K562 (cell line): ENCODE measurements at regions not wholly inside any gene's neighbourhood (a gene's known extent, or its start where the extent isn't known, plus 50 kb on each side); places are given as distances from the start of the nearest gene placed in this dataset.

Source experiments
- ATAC-seq: fragments of 200-7000 bp; cut with Tn5 transposase; 3 replicates; pipeline ENCODE4 v1.9.1; 2020; ENCODE audit warnings: moderate library complexity
- BruUV-seq: library from RNA; stranded (reverse); fragments of 400-500 nt; replicated peaks from 2 replicates; lab custom pipeline; 2021; lab: Mats Ljungman, UMichigan
- CTCF ChIA-PET: fragments of 300-600 bp; formaldehyde crosslinking; extraction: SDS; loops from one replicate; lab custom pipeline; 2021; ENCODE audit warnings: low intra/inter-chr PET ratio; lab: Yijun Ruan, JAX
- POLR2A ChIA-PET: fragments of 300-600, 350-650 bp; sonication (Branson Sonifier 250); formaldehyde crosslinking; extraction: SDS; loops from one replicate; lab custom pipeline; 2021; ENCODE audit warnings: antibody characterized with exemption, inconsistent platforms; lab: Yijun Ruan, JAX
- DNase-seq, 4 experiments: peaks; one replicate each; pipeline versions ENCODE4 v3.0.0 to v3.0.0-alpha.2; 2011 to 2018; ENCODE audit warnings: low spot score in 3 of 4, mixed read lengths in 3 of 4; ENCODE audit errors: extremely low read depth in 1 of 4
- FAIRE-seq: peaks from 2 replicates; lab custom pipeline; 2011; peaks lifted over from hg19 to GRCh38; lab: Jason Lieb, UNC
- H2AFZ ChIP-seq: 2 replicates; pipeline ENCODE4 v1.6.0; 2011; ENCODE audit warnings: low read depth, low read length, control low read depth, inconsistent platforms
- H3K27ac ChIP-seq: fragments of 200-600 bp; 3 replicates; pipeline ENCODE4 v1.8.0; 2011; ENCODE audit warnings: low read depth, mild to moderate bottlenecking, control low read depth, inconsistent platforms, low read length, moderate library complexity, mixed read lengths; ENCODE audit errors: extremely low read depth
- H3K27me3 ChIP-seq, 2 experiments: fragments of 300-600 bp in 1 of 2; 2 replicates in 1 of 2; 3 replicates in 1 of 2; pipeline versions ENCODE4 v1.6.0 to v1.8.0; 2011; ENCODE audit warnings: inconsistent platforms in 2 of 2, low read length in 2 of 2, mild to moderate bottlenecking in 1 of 2, mixed read lengths in 1 of 2, moderate library complexity in 1 of 2; ENCODE audit not compliant: control insufficient read depth in 2 of 2, insufficient read depth in 2 of 2
- H3K36me3 ChIP-seq: fragments of 300-600 bp; 3 replicates; pipeline ENCODE4 v1.8.0; 2011; ENCODE audit warnings: mild to moderate bottlenecking, low read length, inconsistent platforms; ENCODE audit not compliant: control insufficient read depth, insufficient read depth
- H3K4me1 ChIP-seq, 2 experiments: fragments of 200-600 bp in 1 of 2; replicated peaks in 1 of 2; 2 replicates in 1 of 2; 3 replicates in 1 of 2; pipeline versions ENCODE4 v1.5.1 to v1.8.0; 2011; ENCODE audit warnings: inconsistent platforms in 2 of 2, low read length in 2 of 2, mild to moderate bottlenecking in 1 of 2, mixed read lengths in 1 of 2, moderate library complexity in 1 of 2; ENCODE audit not compliant: control insufficient read depth in 2 of 2, insufficient read depth in 2 of 2
- H3K4me2 ChIP-seq: 2 replicates; pipeline ENCODE4 v1.6.1; 2011; ENCODE audit warnings: low read length, control low read depth, inconsistent platforms, mixed read lengths; ENCODE audit not compliant: insufficient read depth
- H3K4me3 ChIP-seq: fragments of 200-600 bp; sonication (generic), shearing (Covaris generic); 2 replicates; pipeline ENCODE4 v1.5.1; 2016; ENCODE audit warnings: control low read depth, inconsistent platforms
- H3K79me2 ChIP-seq: fragments of 200-600 bp; 3 replicates; pipeline ENCODE4 v1.8.0; 2011; ENCODE audit warnings: low read length, inconsistent platforms; ENCODE audit not compliant: control insufficient read depth, insufficient read depth
- H3K9ac ChIP-seq, 2 experiments: 2 replicates each; pipeline versions ENCODE4 v1.6.0 to v1.6.1; 2011; ENCODE audit warnings: low read depth in 2 of 2, low read length in 2 of 2, control low read depth in 1 of 2, inconsistent platforms in 1 of 2, mild to moderate bottlenecking in 1 of 2, mixed read lengths in 1 of 2; ENCODE audit not compliant: insufficient read depth in 1 of 2
- H3K9me1 ChIP-seq: one replicate; pipeline ENCODE4 v1.6.0; 2011; ENCODE audit warnings: inconsistent platforms, mild to moderate bottlenecking, low read length, moderate library complexity; ENCODE audit not compliant: control insufficient read depth, insufficient read depth
- H3K9me3 ChIP-seq: replicated peaks from 2 replicates; pipeline ENCODE4 v1.5.1; 2011; ENCODE audit warnings: low read depth, low read length, inconsistent platforms; ENCODE audit not compliant: control insufficient read depth, insufficient read depth
- H4K20me1 ChIP-seq: replicated peaks from 2 replicates; pipeline ENCODE4 v1.6.1; 2011; ENCODE audit warnings: low read length, inconsistent platforms, mixed read lengths; ENCODE audit not compliant: control insufficient read depth, insufficient read depth
- CSDE1 ChIP-seq, 2 experiments: fragments of 450-650 bp; IDR thresholded peaks; 2 replicates each; pipeline ENCODE4 v1.6.1; 2016; ENCODE audit warnings: mild to moderate bottlenecking in 1 of 2
- GTF2B ChIP-seq: IDR thresholded peaks from 2 replicates; pipeline ENCODE4 v1.6.1; 2011; ENCODE audit not compliant: insufficient read length; ENCODE audit errors: extremely low read depth
- HDAC1 ChIP-seq, 2 experiments: fragments of 450-650 bp; IDR thresholded peaks; 2 replicates each; pipeline ENCODE4 v1.6.1; 2016 to 2017; ENCODE audit warnings: inconsistent platforms in 1 of 2, mild to moderate bottlenecking in 1 of 2, moderate library complexity in 1 of 2
- KLF1 ChIP-seq: fragments of 450-650 bp; IDR thresholded peaks from 2 replicates; pipeline ENCODE4 v1.6.1; 2016; ENCODE audit warnings: missing genetic modification characterization, missing compliant biosample characterization
- MYBL2 ChIP-seq, 2 experiments: fragments of 450-650 bp in 1 of 2; sonication (generic) in 1 of 2; formaldehyde crosslinking in 1 of 2; IDR thresholded peaks; 2 replicates each; pipeline versions ENCODE4 v1.6.1 to v1.8.1; 2017 to 2022; ENCODE audit warnings: borderline replicate concordance in 1 of 2, inconsistent platforms in 1 of 2, low read depth in 1 of 2, mild to moderate bottlenecking in 1 of 2, missing genetic modification reagents in 1 of 2, moderate library complexity in 1 of 2
- SRSF7 ChIP-seq: fragments of 200-400 bp; formaldehyde crosslinking; optimal IDR thresholded peaks from 2 replicates; pipeline ENCODE3; 2017; ENCODE audit warnings: mild to moderate bottlenecking, low read depth, low read length
- TCF15 ChIP-seq: fragments of 250-450 bp; sonication (Bioruptor Pico); IDR thresholded peaks from 2 replicates; pipeline ENCODE4 v1.8.0; 2022; ENCODE audit warnings: moderate library complexity, mild to moderate bottlenecking, inconsistent platforms
- ZC3H8 ChIP-seq: fragments of 450-650 bp; IDR thresholded peaks from 2 replicates; pipeline ENCODE4 v1.6.1; 2017
- WGBS: fragments of 100-300 bp; shearing (Covaris generic); methylation state at CpG from one replicate; pipeline ENCODE4 v1.1.6; 2016; ENCODE audit warnings: low coverage, mixed read lengths; ENCODE audit not compliant: insufficient coverage; ENCODE audit errors: missing lambda C conversion rate; 5-methylcytosine and 5-hydroxymethylcytosine counted together
- in situ Hi-C: fragments of 300-500 bp; cut with MboI; formaldehyde crosslinking; loops from 4 replicates; pipeline ENCODE4 v1.15.0; 2018; ENCODE audit warnings: inconsistent platforms, mixed read lengths
- intact Hi-C: fragments of 100-400 bp; cut with micrococcal nuclease; formaldehyde crosslinking; loops from 2 replicates; pipeline ENCODE4 v1.14.2; 2022

- no peaks in the 10 kb centered on the region; a peak in 1 of 5 replicates for H3K27me3 ChIP-seq
- no peak overlapping the region for H2AFZ ChIP-seq
- FAIRE-seq, result no peak
- CTCF ChIA-PET, result no interaction called here
- no peak overlapping the region for H3K27ac ChIP-seq
- H3K9me3 ChIP-seq, result no peaks in the 10 kb centered on the region
- ATAC-seq, result no peak
- no peaks in the 10 kb centered on the region for H3K4me1 ChIP-seq
- H3K9me1 ChIP-seq, result no peaks in the 10 kb centered on the region
- no peaks in the 10 kb centered on the region for H3K36me3 ChIP-seq
- H3K4me2 ChIP-seq, result no peak overlapping the region
- no peak overlapping the region for H3K4me3 ChIP-seq
- POLR2A ChIA-PET, result no interaction called here
- DNase-seq, result no peak
- no peaks in the 10 kb centered on the region for H3K79me2 ChIP-seq
- TF ChIP-seq GTF2B, result no peak
- no peak for TF ChIP-seq MYBL2 (IDR thresholded peaks at IDR 0.05; ENCODE audit: low read depth)
- TF ChIP-seq MYBL2 (CRISPR knock-in tag; IDR thresholded peaks at IDR 0.05; ENCODE audit: borderline replicate concordance), result no peak
- TF ChIP-seq ZC3H8, result no peak
- TF ChIP-seq KLF1, result no peak
- no peak for TF ChIP-seq CSDE1 (IDR thresholded peaks at IDR 0.05)
- TF ChIP-seq HDAC1 (IDR thresholded peaks at IDR 0.05), result no peak
- no peak for TF ChIP-seq TCF15 (CRISPR knock-in tag)
- no peak for TF ChIP-seq SRSF7
- TF ChIP-seq, all 486 proteins: peak for 0
- no TSS peak for BruUV-seq
- 0% methylated on average over 3 of the region's 4 CpGs for WGBS
- intact Hi-C loops (no loop called here), in situ Hi-C loops (no loop called here)
- H4K20me1 ChIP-seq, result no peaks in the 10 kb centered on the region
- no peak overlapping the region for H3K9ac ChIP-seq
Measured at GRCh38 chr2:234686088-234686890, 189.4 kb upstream of the ARL4C start.
